ENCODE measurements at regions not wholly inside any gene's neighbourhood (a gene's known extent, or its start where the extent isn't known, plus 50 kb on each side); places are given as distances from the start of the nearest gene placed in this dataset.
"Not testable (repeated sequence)": the region's sequence is repeated elsewhere in the genome, so short reads cannot be mapped to it uniquely, and the experiment has no call there.

- no peak for DNase-seq (ENCODE audit: low read depth in 1 of 2, low spot score in 1 of 2)
These were observed 280.3 kb downstream of the LTN1 start for GRCh38 chr21:28712411-28712810.

GRCh38 chr21:28705616-28706015, 287.1 kb downstream of the LTN1 start:
- no peak for DNase-seq (ENCODE audit: low read depth in 1 of 2, low spot score in 1 of 2)

- no peak for DNase-seq (ENCODE audit: low read depth in 1 of 2, low spot score in 1 of 2)
These were observed 287.9 kb downstream of the LTN1 start for GRCh38 chr21:28704746-28705145.

GRCh38 chr21:28703861-28704260, 288.8 kb downstream of the LTN1 start:
- DNase-seq (ENCODE audit: low read depth in 1 of 2, low spot score in 1 of 2) = no peak

- no peak for DNase-seq (ENCODE audit: low read depth in 1 of 2, low spot score in 1 of 2)
These were observed 292.9 kb downstream of the LTN1 start for GRCh38 chr21:28699596-28700259.

GRCh38 chr21:28699186-28699585, 293.5 kb downstream of the LTN1 start:
- DNase-seq (ENCODE audit: low read depth in 1 of 2, low spot score in 1 of 2) = no peak

GRCh38 chr21:28696844-28697410, 295.8 kb downstream of the LTN1 start:
- no peak for DNase-seq (ENCODE audit: low read depth in 1 of 2, low spot score in 1 of 2)

- no peak for DNase-seq (ENCODE audit: low read depth in 1 of 2, low spot score in 1 of 2)
These were observed 299.2 kb downstream of the LTN1 start for GRCh38 chr21:28693476-28693875.

GRCh38 chr21:28690196-28690595, 302.5 kb downstream of the LTN1 start:
- DNase-seq (ENCODE audit: low read depth in 1 of 2, low spot score in 1 of 2) = no peak

GRCh38 chr21:28688381-28688780, 304.3 kb downstream of the LTN1 start:
- DNase-seq (ENCODE audit: low read depth in 1 of 2, low spot score in 1 of 2) = no peak

GRCh38 chr21:28687586-28687985, 305.1 kb downstream of the LTN1 start:
- DNase-seq (ENCODE audit: low read depth in 1 of 2, low spot score in 1 of 2) = no peak

GRCh38 chr21:28683982-28684752, 308.5 kb downstream of the LTN1 start:
- no peak for DNase-seq (ENCODE audit: low read depth in 1 of 2, low spot score in 1 of 2)

- not testable (repeated sequence) for DNase-seq (ENCODE audit: low read depth in 1 of 2, low spot score in 1 of 2)
These were observed 309.8 kb downstream of the LTN1 start for GRCh38 chr21:28682884-28683283.

GRCh38 chr21:28677096-28677495, 315.6 kb downstream of the LTN1 start:
- DNase-seq (ENCODE audit: low read depth in 1 of 2, low spot score in 1 of 2) = not testable (repeated sequence)

- no peak for DNase-seq (ENCODE audit: low read depth in 1 of 2, low spot score in 1 of 2)
These were observed 317.2 kb downstream of the LTN1 start for GRCh38 chr21:28675331-28676041.

GRCh38 chr21:28674763-28675162, 317.9 kb downstream of the LTN1 start:
- DNase-seq (ENCODE audit: low read depth in 1 of 2, low spot score in 1 of 2) = no peak

- DNase-seq (ENCODE audit: low read depth in 1 of 2, low spot score in 1 of 2) = no peak
These were observed 321.0 kb downstream of the LTN1 start for GRCh38 chr21:28671549-28672195.

GRCh38 chr21:28669971-28670653, 322.6 kb downstream of the LTN1 start:
- DNase-seq (ENCODE audit: low read depth in 1 of 2, low spot score in 1 of 2) = no peak

GRCh38 chr21:28669321-28669720, 323.4 kb downstream of the LTN1 start:
- no peak for DNase-seq (ENCODE audit: low read depth in 1 of 2, low spot score in 1 of 2)

- no peak for DNase-seq (ENCODE audit: low read depth in 1 of 2, low spot score in 1 of 2)
These were observed 328.9 kb downstream of the LTN1 start for GRCh38 chr21:28663754-28664153.
